SK-N-SH (cell line): ENCODE measurements at regions not wholly inside any gene's neighbourhood (a gene's known extent, or its start where the extent isn't known, plus 50 kb on each side); places are given as distances from the start of the nearest gene placed in this dataset.

Source experiments
- CTCF ChIA-PET: fragments of 300-600, 350-600 bp; formaldehyde crosslinking; extraction: SDS; loops from one replicate; lab custom pipeline; 2021; lab: Yijun Ruan, JAX
- POLR2A ChIA-PET: fragments of 350-600 bp; sonication (Branson Sonifier 250); formaldehyde crosslinking; extraction: SDS; loops from one replicate; lab custom pipeline; 2020; ENCODE audit warnings: antibody characterized with exemption, inconsistent platforms; lab: Yijun Ruan, JAX
- DNase-seq: peaks from one replicate; pipeline ENCODE4 v3.0.0; 2012
- H2AFZ ChIP-seq: fragments of 200-600 bp; sonication (generic); 2 replicates; pipeline ENCODE4 v1.8.1; 2016; ENCODE audit warnings: antibody characterized with exemption, mild to moderate bottlenecking, low read depth
- H3F3A ChIP-seq: fragments of 200-600 bp; sonication (generic); replicated peaks from 2 replicates; pipeline ENCODE3; 2016; ENCODE audit warnings: antibody characterized with exemption, mild to moderate bottlenecking; ENCODE audit not compliant: insufficient read depth
- H3K27ac ChIP-seq, 2 experiments: fragments of 200-500 bp in 1 of 2; fragments of 200-600 bp in 1 of 2; sonication (Bioruptor generic) in 1 of 2; sonication (generic), shearing (Covaris generic) in 1 of 2; 2 replicates each; pipeline versions ENCODE4 v1.5.1 to v1.6.1; 2014 to 2016; ENCODE audit warnings: low read depth in 2 of 2, inconsistent platforms in 1 of 2, low read length in 1 of 2, mild to moderate bottlenecking in 1 of 2, mixed read lengths in 1 of 2
- H3K27me3 ChIP-seq: fragments of 200-600 bp; sonication (generic), shearing (Covaris generic); 2 replicates; pipeline ENCODE4 v1.6.1; 2016; ENCODE audit warnings: mixed run types; ENCODE audit not compliant: insufficient read depth
- H3K36me3 ChIP-seq, 2 experiments: fragments of 200-500 bp in 1 of 2; fragments of 200-600 bp in 1 of 2; sonication (Bioruptor generic) in 1 of 2; sonication (generic) in 1 of 2; replicated peaks in 1 of 2; 2 replicates each; pipeline versions ENCODE3 to v1.5.1; 2014 to 2016; ENCODE audit warnings: low read length in 1 of 2, mild to moderate bottlenecking in 1 of 2; ENCODE audit not compliant: insufficient read depth in 2 of 2, control insufficient read depth in 1 of 2
- H3K4me1 ChIP-seq, 2 experiments: fragments of 200-500 bp in 1 of 2; fragments of 200-600 bp in 1 of 2; sonication (Bioruptor generic) in 1 of 2; sonication (generic), shearing (Covaris generic) in 1 of 2; 2 replicates each; pipeline versions ENCODE4 v1.5.1 to v1.6.1; 2014 to 2016; ENCODE audit warnings: low read depth in 1 of 2, low read length in 1 of 2, mixed run types in 1 of 2; ENCODE audit not compliant: insufficient read depth in 2 of 2, control insufficient read depth in 1 of 2
- H3K4me2 ChIP-seq: fragments of 200-600 bp; sonication (generic), shearing (Covaris generic); 2 replicates; pipeline ENCODE4 v1.6.1; 2017; ENCODE audit warnings: mixed run types
- H3K4me3 ChIP-seq, 2 experiments: fragments of 200-500 bp in 1 of 2; fragments of 200-600 bp in 1 of 2; sonication (Bioruptor generic) in 1 of 2; sonication (generic), shearing (Covaris generic) in 1 of 2; 2 replicates each; pipeline versions ENCODE4 v1.5.1 to v1.8.1; 2014 to 2016; ENCODE audit warnings: low read depth in 2 of 2, inconsistent platforms in 1 of 2, low read length in 1 of 2, mild to moderate bottlenecking in 1 of 2, mixed read lengths in 1 of 2, moderate library complexity in 1 of 2
- H3K79me2 ChIP-seq: fragments of 200-600 bp; sonication (generic); 2 replicates; pipeline ENCODE4 v1.8.1; 2017; ENCODE audit warnings: mild to moderate bottlenecking; ENCODE audit not compliant: insufficient read depth
- H3K9ac ChIP-seq: fragments of 200-600 bp; sonication (generic); 2 replicates; pipeline ENCODE4 v1.6.1; 2017; ENCODE audit warnings: mixed run types
- H3K9me2 ChIP-seq: fragments of 200-600 bp; sonication (generic); 2 replicates; pipeline ENCODE4 v1.6.1; 2017; ENCODE audit warnings: mixed run types
- H3K9me3 ChIP-seq: fragments of 200-600 bp; sonication (generic); 2 replicates; pipeline ENCODE4 v1.6.1; 2017; ENCODE audit warnings: mixed run types, mild to moderate bottlenecking, moderate library complexity
- H4K20me1 ChIP-seq: fragments of 200-600 bp; sonication (generic); 2 replicates; pipeline ENCODE4 v1.6.1; 2017; ENCODE audit warnings: mild to moderate bottlenecking, mixed run types; ENCODE audit not compliant: insufficient read depth
- CHD2 ChIP-seq: fragments of 150-350 bp; IDR thresholded peaks from 2 replicates; pipeline ENCODE4 v1.6.1; 2018; ENCODE audit warnings: low read length; ENCODE audit not compliant: partially characterized antibody
- EP300 ChIP-seq, 2 experiments: IDR thresholded peaks; 2 replicates each; pipeline versions ENCODE4 v1.4.0 to v1.6.1; 2012; ENCODE audit warnings: borderline replicate concordance in 1 of 2, low read depth in 1 of 2, low read length in 1 of 2
- FOSL2 ChIP-seq: IDR thresholded peaks from 2 replicates; pipeline ENCODE4 v1.4.0; 2012; ENCODE audit warnings: low read depth, mild to moderate bottlenecking, moderate library complexity, borderline replicate concordance
- FOXJ3 ChIP-seq: sonication (generic); formaldehyde crosslinking; IDR thresholded peaks from 2 replicates; pipeline ENCODE4 v1.5.1; 2020; ENCODE audit warnings: mild to moderate bottlenecking, missing genetic modification reagents
- GABPA ChIP-seq: IDR thresholded peaks from 2 replicates; pipeline ENCODE4 v1.4.0; 2012; ENCODE audit warnings: low read depth, mild to moderate bottlenecking
- GATA2 ChIP-seq: sonication (generic); formaldehyde crosslinking; IDR thresholded peaks from 2 replicates; pipeline ENCODE4 v1.5.0; 2020; ENCODE audit warnings: mild to moderate bottlenecking, missing genetic modification reagents
- RAD21 ChIP-seq: IDR thresholded peaks from 2 replicates; pipeline ENCODE4 v1.6.1; 2012; ENCODE audit warnings: mild to moderate bottlenecking, low read length
- SIN3A ChIP-seq: IDR thresholded peaks from 2 replicates; pipeline ENCODE4 v1.6.1; 2012; ENCODE audit warnings: low read depth, mild to moderate bottlenecking, low read length, moderate library complexity, borderline replicate concordance
- TAF1 ChIP-seq: IDR thresholded peaks from 2 replicates; pipeline ENCODE4 v1.6.1; 2012; ENCODE audit warnings: low read depth, mild to moderate bottlenecking, low read length, moderate library complexity, borderline replicate concordance
- WGBS: methylation state at CpG from one replicate; pipeline ENCODE4 v1.1.6; 2017; ENCODE audit warnings: low lambda C conversion rate; 5-methylcytosine and 5-hydroxymethylcytosine counted together
- TF ChIP-seq, protein P1 (sequence below): fragments of 150-350 bp; IDR thresholded peaks from 2 replicates; pipeline ENCODE4 v1.6.1; 2017; ENCODE audit warnings: antibody characterized with exemption, low read length, low read depth, borderline replicate concordance
- TF ChIP-seq, protein P2 (sequence below): IDR thresholded peaks from 2 replicates; pipeline ENCODE4 v1.4.0; 2012; ENCODE audit warnings: low read depth
- TF ChIP-seq, protein P3 (sequence below): IDR thresholded peaks from 2 replicates; pipeline ENCODE4 v1.6.1; 2012; ENCODE audit warnings: mild to moderate bottlenecking, low read depth, low read length, moderate library complexity

DNA sequence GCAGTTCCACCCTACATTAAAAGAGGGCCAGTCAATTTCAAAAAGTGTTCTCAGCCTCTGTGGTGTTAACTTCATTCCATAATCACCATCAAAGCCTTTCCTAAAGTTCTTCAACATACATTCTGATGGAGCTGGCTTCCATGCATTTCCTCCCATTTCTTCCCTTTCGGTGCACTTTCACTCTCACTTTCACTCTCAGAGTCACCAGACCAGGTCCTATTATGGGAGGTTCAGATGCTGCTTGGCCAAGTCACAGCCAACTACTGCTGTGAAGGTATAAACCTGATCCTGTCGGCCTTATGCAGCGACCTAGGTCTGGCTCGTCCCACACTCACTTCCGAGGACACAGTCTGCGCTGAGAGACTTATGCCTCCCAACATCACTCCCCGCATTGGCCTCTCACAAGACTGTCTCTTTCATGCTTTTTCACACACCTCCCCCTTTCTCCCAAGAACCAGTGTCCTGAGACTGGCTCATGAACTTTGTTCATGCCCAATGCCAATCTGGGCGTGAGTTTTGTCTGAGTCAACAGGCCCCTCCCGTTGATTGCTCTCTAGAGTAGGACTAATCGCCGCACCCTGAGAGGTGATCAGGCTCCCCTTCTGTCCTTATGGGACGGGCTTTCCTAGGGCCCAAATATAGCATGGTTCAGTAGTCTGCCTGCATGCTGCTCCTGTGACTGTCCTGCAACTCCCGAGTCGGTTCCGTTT is 60.8 kb upstream of the XAGE1B start:
- peaks cover 73% of the 10 kb centered on the region; the same call in 1 of the 2 replicates for H3K27me3 ChIP-seq
- no peak overlapping the region for H3K9ac ChIP-seq
- no peaks in the 10 kb centered on the region for H3K79me2 ChIP-seq
- H3K27ac ChIP-seq = no peak overlapping the region
- no peaks in the 10 kb centered on the region for H3K36me3 ChIP-seq
- H3K4me1 ChIP-seq = no peaks in the 10 kb centered on the region; a peak in 1 of 4 replicates
- H3F3A ChIP-seq = no peaks in the 10 kb centered on the region
- 17% methylated on average over 15 of the region's 15 CpGs for WGBS
- H3K9me2 ChIP-seq = no peaks in the 10 kb centered on the region
- POLR2A ChIA-PET = no interaction called here
- TF ChIP-seq FOXJ3 (no peak), GATA2 (CRISPR knock-in tag) (no peak), CHD2 (no peak), TAF1 (no peak), EP300 (IDR thresholded peaks at IDR 0.05; ENCODE audit: borderline replicate concordance in 1 of 2, low read depth in 1 of 2, low read length in 1 of 2) (no peak), FOSL2 (no peak), RAD21 (no peak), SIN3A (no peak)
- TF ChIP-seq, protein P1, sequence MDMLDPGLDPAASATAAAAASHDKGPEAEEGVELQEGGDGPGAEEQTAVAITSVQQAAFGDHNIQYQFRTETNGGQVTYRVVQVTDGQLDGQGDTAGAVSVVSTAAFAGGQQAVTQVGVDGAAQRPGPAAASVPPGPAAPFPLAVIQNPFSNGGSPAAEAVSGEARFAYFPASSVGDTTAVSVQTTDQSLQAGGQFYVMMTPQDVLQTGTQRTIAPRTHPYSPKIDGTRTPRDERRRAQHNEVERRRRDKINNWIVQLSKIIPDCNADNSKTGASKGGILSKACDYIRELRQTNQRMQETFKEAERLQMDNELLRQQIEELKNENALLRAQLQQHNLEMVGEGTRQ = no peak
- TF ChIP-seq, all 33 proteins: peak for 0
- Histone ChIP-seq H4K20me1 (no peaks in the 10 kb centered on the region), H2AFZ (no peak overlapping the region), H3K9me3 (no peaks in the 10 kb centered on the region), H3K4me2 (no peak overlapping the region; the same call in 1 of the 2 replicates), H3K4me3 (no peak overlapping the region)
- CTCF ChIA-PET = no interaction called here
- no peak for DNase-seq

DNA sequence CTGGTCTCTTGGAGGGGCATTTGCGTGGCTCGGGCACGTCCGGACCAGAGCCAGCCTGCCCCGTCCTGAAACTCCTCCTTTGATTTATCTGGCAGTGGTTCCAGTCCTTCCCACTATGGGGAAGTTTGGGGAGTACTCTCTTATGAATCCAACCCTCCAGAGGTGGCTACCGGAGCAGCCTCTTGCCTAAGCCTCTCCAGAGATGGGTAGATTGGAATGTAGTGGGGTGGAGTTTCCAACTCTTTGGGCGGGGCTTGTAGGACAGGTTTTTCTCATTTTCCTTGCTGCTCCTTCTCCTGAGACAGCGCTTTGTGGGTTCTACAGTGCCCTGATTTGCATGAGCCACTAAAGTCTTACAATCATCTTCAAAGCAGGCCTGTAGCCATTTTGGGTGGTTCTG is 60.1 kb upstream of the XAGE1B start:
- CTCF ChIA-PET = no interaction called here
- no peak overlapping the region for H3K4me3 ChIP-seq
- H3K27ac ChIP-seq = no peak overlapping the region
- 8% methylated on average over 8 of the region's 8 CpGs for WGBS
- POLR2A ChIA-PET = no interaction called here
- TF ChIP-seq GABPA (no peak), EP300 (IDR thresholded peaks at IDR 0.05; ENCODE audit: borderline replicate concordance in 1 of 2, low read depth in 1 of 2, low read length in 1 of 2) (no peak), GATA2 (CRISPR knock-in tag) (no peak)
- TF ChIP-seq, protein P2, sequence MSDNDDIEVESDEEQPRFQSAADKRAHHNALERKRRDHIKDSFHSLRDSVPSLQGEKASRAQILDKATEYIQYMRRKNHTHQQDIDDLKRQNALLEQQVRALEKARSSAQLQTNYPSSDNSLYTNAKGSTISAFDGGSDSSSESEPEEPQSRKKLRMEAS = no peak
- TF ChIP-seq, protein P3, sequence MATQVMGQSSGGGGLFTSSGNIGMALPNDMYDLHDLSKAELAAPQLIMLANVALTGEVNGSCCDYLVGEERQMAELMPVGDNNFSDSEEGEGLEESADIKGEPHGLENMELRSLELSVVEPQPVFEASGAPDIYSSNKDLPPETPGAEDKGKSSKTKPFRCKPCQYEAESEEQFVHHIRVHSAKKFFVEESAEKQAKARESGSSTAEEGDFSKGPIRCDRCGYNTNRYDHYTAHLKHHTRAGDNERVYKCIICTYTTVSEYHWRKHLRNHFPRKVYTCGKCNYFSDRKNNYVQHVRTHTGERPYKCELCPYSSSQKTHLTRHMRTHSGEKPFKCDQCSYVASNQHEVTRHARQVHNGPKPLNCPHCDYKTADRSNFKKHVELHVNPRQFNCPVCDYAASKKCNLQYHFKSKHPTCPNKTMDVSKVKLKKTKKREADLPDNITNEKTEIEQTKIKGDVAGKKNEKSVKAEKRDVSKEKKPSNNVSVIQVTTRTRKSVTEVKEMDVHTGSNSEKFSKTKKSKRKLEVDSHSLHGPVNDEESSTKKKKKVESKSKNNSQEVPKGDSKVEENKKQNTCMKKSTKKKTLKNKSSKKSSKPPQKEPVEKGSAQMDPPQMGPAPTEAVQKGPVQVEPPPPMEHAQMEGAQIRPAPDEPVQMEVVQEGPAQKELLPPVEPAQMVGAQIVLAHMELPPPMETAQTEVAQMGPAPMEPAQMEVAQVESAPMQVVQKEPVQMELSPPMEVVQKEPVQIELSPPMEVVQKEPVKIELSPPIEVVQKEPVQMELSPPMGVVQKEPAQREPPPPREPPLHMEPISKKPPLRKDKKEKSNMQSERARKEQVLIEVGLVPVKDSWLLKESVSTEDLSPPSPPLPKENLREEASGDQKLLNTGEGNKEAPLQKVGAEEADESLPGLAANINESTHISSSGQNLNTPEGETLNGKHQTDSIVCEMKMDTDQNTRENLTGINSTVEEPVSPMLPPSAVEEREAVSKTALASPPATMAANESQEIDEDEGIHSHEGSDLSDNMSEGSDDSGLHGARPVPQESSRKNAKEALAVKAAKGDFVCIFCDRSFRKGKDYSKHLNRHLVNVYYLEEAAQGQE = no peak
- no peaks in the 10 kb centered on the region for H3K36me3 ChIP-seq
- no peak for DNase-seq
- peaks cover 73% of the 10 kb centered on the region; the same call in 1 of the 2 replicates for H3K27me3 ChIP-seq
- no peaks in the 10 kb centered on the region for H3K9me3 ChIP-seq
- no peaks in the 10 kb centered on the region for H4K20me1 ChIP-seq
- H2AFZ ChIP-seq = no peak overlapping the region
- H3K4me2 ChIP-seq = no peak overlapping the region; the same call in 1 of the 2 replicates
- H3K79me2 ChIP-seq = no peaks in the 10 kb centered on the region
- H3K9ac ChIP-seq = no peak overlapping the region
- H3K9me2 ChIP-seq = no peaks in the 10 kb centered on the region
- no peaks in the 10 kb centered on the region for H3F3A ChIP-seq
- H3K4me1 ChIP-seq = no peaks in the 10 kb centered on the region; a peak in 1 of 4 replicates
